ENCODE measurements at regions not wholly inside any gene's neighbourhood (a gene's known extent, or its start where the extent isn't known, plus 50 kb on each side); places are given as distances from the start of the nearest gene placed in this dataset.

DNA sequence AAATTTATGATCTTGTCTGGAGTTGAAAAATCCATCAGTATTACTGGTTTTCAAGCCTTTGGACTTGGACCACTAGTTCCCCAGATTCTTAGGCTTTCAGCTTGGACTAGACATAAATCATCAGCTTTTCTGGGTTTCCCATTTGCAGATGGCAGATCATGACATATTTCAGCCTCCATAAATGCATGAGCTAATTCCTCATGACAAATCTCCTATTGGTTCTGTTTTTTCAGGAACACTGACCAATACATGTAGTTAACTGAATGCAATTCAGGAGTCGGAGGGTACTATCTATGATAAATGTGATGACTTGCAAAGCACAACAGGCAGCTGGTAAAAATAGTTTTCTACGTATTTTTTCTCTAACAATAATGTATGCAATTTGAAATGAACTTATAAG, 635.6 kb downstream of the TRAM1L1 start:
- TF ChIP-seq POLR2AphosphoS5 (IDR thresholded peaks at IDR 0.05; ENCODE audit: low read depth) (no peak), SPI1 (IDR thresholded peaks at IDR 0.05; ENCODE audit: borderline replicate concordance, low read depth) (no peak)
- TF ChIP-seq, protein P1, sequence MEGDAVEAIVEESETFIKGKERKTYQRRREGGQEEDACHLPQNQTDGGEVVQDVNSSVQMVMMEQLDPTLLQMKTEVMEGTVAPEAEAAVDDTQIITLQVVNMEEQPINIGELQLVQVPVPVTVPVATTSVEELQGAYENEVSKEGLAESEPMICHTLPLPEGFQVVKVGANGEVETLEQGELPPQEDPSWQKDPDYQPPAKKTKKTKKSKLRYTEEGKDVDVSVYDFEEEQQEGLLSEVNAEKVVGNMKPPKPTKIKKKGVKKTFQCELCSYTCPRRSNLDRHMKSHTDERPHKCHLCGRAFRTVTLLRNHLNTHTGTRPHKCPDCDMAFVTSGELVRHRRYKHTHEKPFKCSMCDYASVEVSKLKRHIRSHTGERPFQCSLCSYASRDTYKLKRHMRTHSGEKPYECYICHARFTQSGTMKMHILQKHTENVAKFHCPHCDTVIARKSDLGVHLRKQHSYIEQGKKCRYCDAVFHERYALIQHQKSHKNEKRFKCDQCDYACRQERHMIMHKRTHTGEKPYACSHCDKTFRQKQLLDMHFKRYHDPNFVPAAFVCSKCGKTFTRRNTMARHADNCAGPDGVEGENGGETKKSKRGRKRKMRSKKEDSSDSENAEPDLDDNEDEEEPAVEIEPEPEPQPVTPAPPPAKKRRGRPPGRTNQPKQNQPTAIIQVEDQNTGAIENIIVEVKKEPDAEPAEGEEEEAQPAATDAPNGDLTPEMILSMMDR (IDR thresholded peaks at IDR 0.05; ENCODE audit: insufficient read depth, low read length) = no peak
- H3K4me3 ChIP-seq (replicated peaks; ENCODE audit: insufficient read depth, low read length) = no peak overlapping the region
- DNase-seq (ENCODE audit: low read depth in 1 of 2, low spot score in 1 of 2) = no peak
- no peaks in the 10 kb centered on the region for H3K27me3 ChIP-seq (ENCODE audit: insufficient read depth, poor library complexity, severe bottlenecking)
- H3K27ac ChIP-seq (replicated peaks) = no peak overlapping the region

DNA sequence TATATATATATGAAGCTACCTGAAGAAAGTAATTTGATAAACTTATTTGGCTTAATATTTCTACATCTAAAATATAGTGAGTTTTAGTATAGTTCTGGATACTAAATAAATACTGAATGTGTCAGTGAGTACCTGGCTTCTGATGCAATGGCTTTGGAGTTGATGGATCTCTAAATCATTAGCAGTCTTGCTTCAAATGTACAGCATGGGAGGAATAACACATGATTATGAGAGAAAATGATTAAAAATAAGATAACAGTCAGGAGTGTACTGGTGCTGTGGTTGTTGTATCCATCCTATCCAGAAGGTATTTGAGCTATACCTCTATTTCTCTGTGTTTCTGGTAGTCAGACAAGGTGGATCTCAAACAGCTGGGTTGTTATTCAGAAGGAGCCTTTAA, 641.3 kb downstream of the TRAM1L1 start:
- TF ChIP-seq SPI1 (IDR thresholded peaks at IDR 0.05; ENCODE audit: borderline replicate concordance, low read depth) = no peak
- TF ChIP-seq GABPA (IDR thresholded peaks at IDR 0.05; ENCODE audit: low read depth) = no peak
- no peak for TF ChIP-seq REST (IDR thresholded peaks at IDR 0.05; ENCODE audit: insufficient replicate concordance, low read depth)
- TF ChIP-seq POLR2AphosphoS5 (IDR thresholded peaks at IDR 0.05; ENCODE audit: low read depth) = no peak
- TF ChIP-seq, protein P1 (IDR thresholded peaks at IDR 0.05; ENCODE audit: insufficient read depth, low read length) = no peak
- Histone ChIP-seq H3K4me3 (replicated peaks; ENCODE audit: insufficient read depth, low read length) (no peak overlapping the region), H3K27ac (replicated peaks) (no peak overlapping the region), H3K27me3 (ENCODE audit: insufficient read depth, poor library complexity, severe bottlenecking) (no peaks in the 10 kb centered on the region)
- DNase-seq (ENCODE audit: low read depth in 1 of 2, low spot score in 1 of 2) = no peak

- no peak for TF ChIP-seq POLR2AphosphoS5 (IDR thresholded peaks at IDR 0.05; ENCODE audit: low read depth)
- TF ChIP-seq, protein P1 (IDR thresholded peaks at IDR 0.05; ENCODE audit: insufficient read depth, low read length) = no peak
- TF ChIP-seq REST (IDR thresholded peaks at IDR 0.05; ENCODE audit: insufficient replicate concordance, low read depth) = no peak
- no peak for TF ChIP-seq SPI1 (IDR thresholded peaks at IDR 0.05; ENCODE audit: borderline replicate concordance, low read depth)
- no peak for TF ChIP-seq GABPA (IDR thresholded peaks at IDR 0.05; ENCODE audit: low read depth)
- no peak overlapping the region for H3K4me3 ChIP-seq (replicated peaks; ENCODE audit: insufficient read depth, low read length)
Observed at GRCh38 chr4:116438981-116439729, 646.2 kb downstream of the TRAM1L1 start.

DNA sequence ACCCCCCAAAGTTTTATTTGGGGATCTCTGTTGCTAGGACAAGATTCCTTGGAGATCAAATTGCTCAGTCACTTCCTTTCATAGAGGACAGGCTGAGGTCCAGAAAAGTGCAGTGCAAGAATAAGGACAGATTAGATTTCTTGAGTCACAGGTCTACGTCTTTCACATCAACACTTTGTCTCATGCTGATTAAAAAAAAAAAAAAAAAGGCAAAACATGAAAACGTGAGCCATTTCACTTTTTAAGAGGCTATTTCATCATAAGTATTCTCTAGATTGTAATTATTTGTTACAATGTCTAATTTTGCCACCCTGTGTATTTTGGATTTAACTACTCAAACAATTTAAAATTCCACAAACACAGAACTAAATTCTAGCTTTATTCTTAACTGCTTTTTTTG, 647.0 kb downstream of the TRAM1L1 start:
- TF ChIP-seq POLR2AphosphoS5 (IDR thresholded peaks at IDR 0.05; ENCODE audit: low read depth) (no peak), SPI1 (IDR thresholded peaks at IDR 0.05; ENCODE audit: borderline replicate concordance, low read depth) (no peak), REST (IDR thresholded peaks at IDR 0.05; ENCODE audit: insufficient replicate concordance, low read depth) (no peak), GABPA (IDR thresholded peaks at IDR 0.05; ENCODE audit: low read depth) (no peak)
- TF ChIP-seq, protein P1 (IDR thresholded peaks at IDR 0.05; ENCODE audit: insufficient read depth, low read length) = no peak
- DNase-seq (ENCODE audit: low read depth in 1 of 2, low spot score in 1 of 2) = no peak
- Histone ChIP-seq H3K4me3 (replicated peaks; ENCODE audit: insufficient read depth, low read length) (no peak overlapping the region), H3K27ac (replicated peaks) (no peak overlapping the region), H3K27me3 (ENCODE audit: insufficient read depth, poor library complexity, severe bottlenecking) (no peaks in the 10 kb centered on the region)

More at GRCh38 chr4:116438981-116439729, 646.2 kb downstream of the TRAM1L1 start:
- Histone ChIP-seq H3K27ac (replicated peaks) (no peak overlapping the region), H3K27me3 (ENCODE audit: insufficient read depth, poor library complexity, severe bottlenecking) (no peaks in the 10 kb centered on the region)
- no peak for DNase-seq (ENCODE audit: low read depth in 1 of 2, low spot score in 1 of 2)

Measured in HL-60 (cell line).